ENCODE measurements at regions not wholly inside any gene's neighbourhood (a gene's known extent, or its start where the extent isn't known, plus 50 kb on each side); places are given as distances from the start of the nearest gene placed in this dataset.

DNA sequence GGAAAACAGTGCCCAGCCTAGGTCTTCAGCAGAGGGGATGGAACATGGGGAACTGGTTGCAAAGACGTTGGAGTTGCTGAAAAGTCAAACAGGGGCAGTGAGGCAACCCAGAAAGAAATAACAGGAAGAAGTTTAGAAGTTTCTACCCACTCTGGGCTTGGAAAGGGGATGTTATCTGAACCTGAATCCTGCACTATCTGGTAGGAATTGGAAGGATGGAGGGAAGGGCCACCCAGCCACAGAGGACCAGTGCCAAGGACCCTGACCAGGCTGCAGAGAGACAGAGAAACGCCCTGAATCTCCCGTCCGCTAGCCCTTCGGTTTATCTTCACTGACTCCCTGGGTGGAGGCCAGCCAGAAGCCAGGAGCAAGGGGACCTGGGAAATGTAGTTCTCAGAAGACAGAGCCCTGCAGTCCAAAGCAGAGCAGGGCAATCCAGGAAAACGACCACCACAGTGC is 217.3 kb upstream of the RREB1 start:
- H3K4me3 Mint-ChIP-seq, result no peak overlapping the region
- no peak overlapping the region for H3K27ac Mint-ChIP-seq
- no peaks in the 10 kb centered on the region for H3K36me3 Mint-ChIP-seq (ENCODE audit: low read depth)
- no peaks in the 10 kb centered on the region for H3K27me3 Mint-ChIP-seq (ENCODE audit: low read depth)
- intact Hi-C loops (cut with micrococcal nuclease), result no loop called here
- no peaks in the 10 kb centered on the region for H3K9me3 Mint-ChIP-seq
- CTCF ChIA-PET, result interaction anchor here (0.6 kb wide), 1 partner anchor 109 kb away, joined by 3 read pairs; no protein-coding TSS in a partner anchor
- DNase-seq, result no peak
- peaks cover 13% of the 10 kb centered on the region for H3K4me1 Mint-ChIP-seq (ENCODE audit: low read depth)

DNA sequence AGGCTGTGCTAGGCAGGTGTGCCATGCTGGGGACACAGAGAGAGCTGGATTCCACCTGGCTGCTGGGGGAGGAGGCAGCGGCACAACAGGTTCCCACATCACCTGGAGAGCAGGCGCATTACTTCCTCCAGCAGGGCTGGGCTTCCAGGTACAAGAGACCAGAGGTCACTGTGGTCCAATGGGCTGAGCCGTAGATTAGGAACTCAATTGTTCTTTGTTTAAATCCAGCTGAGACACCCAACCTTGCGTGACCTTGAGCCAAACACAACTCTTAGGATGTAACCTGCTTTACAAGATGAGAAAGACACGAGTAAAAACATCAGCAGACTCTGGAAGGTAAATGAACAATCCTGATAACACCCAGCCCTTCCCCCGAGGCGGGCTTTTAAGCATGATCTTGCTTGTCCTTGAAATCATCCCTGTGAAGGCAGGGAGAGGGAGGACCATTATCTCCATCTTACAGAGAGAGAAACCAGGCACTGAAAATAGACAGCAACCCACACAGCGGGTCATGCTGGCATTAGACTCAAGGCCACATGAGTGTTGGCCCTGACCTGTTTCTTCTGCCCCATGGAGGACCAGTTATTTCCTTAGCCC is 216.5 kb upstream of the RREB1 start:
- no peak for DNase-seq
- H3K27ac Mint-ChIP-seq, result no peak overlapping the region
- no peaks in the 10 kb centered on the region for H3K9me3 Mint-ChIP-seq

DNA sequence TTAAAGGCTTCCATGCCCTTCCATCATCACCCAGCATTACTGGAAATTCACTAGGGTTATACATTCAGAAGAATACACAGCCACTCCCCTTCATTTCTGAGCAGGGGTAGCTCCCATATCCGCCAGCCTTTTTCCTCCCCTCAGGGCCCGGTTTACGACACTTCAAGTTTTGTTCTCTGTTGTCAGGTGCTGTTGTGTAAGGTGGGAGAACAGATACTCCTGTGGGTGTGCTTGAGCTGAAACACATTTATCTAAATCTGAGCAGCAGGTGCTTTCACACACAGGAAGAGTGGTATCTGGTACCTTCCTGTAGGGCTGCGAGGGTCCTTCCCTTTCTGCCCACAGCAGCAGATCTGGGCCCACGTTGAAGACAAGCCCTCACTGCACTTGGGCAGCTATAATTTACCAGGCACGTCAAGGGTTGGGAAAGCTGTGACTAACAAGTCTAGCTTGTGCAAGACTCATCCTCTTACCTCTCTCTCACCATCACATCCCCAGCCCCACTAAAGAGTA is 215.8 kb upstream of the RREB1 start:
- Mint-ChIP-seq H3K36me3 (ENCODE audit: low read depth) (no peaks in the 10 kb centered on the region), H3K4me1 (ENCODE audit: low read depth) (peaks cover 13% of the 10 kb centered on the region), H3K27me3 (ENCODE audit: low read depth) (no peaks in the 10 kb centered on the region), H3K4me3 (no peak overlapping the region), H3K27ac (no peak overlapping the region), H3K9me3 (no peaks in the 10 kb centered on the region)
- intact Hi-C loops (cut with micrococcal nuclease), result no loop called here
- peak; percentile 17 for DNase-seq
- CTCF ChIA-PET, result interaction anchor here (0.6 kb wide), 1 partner anchor 9 kb away, joined by 3 read pairs; no protein-coding TSS in a partner anchor

More for the DNA sequence above, 216.5 kb upstream of the RREB1 start:
- intact Hi-C loops (cut with micrococcal nuclease), result no loop called here
- H3K4me1 Mint-ChIP-seq (ENCODE audit: low read depth), result peaks cover 13% of the 10 kb centered on the region
- H3K36me3 Mint-ChIP-seq (ENCODE audit: low read depth), result no peaks in the 10 kb centered on the region
- CTCF ChIA-PET, result interaction anchor here (0.6 kb wide), 1 partner anchor 108 kb away, joined by 3 read pairs; no protein-coding TSS in a partner anchor
- H3K4me3 Mint-ChIP-seq, result no peak overlapping the region
- no peaks in the 10 kb centered on the region for H3K27me3 Mint-ChIP-seq (ENCODE audit: low read depth)

DNA sequence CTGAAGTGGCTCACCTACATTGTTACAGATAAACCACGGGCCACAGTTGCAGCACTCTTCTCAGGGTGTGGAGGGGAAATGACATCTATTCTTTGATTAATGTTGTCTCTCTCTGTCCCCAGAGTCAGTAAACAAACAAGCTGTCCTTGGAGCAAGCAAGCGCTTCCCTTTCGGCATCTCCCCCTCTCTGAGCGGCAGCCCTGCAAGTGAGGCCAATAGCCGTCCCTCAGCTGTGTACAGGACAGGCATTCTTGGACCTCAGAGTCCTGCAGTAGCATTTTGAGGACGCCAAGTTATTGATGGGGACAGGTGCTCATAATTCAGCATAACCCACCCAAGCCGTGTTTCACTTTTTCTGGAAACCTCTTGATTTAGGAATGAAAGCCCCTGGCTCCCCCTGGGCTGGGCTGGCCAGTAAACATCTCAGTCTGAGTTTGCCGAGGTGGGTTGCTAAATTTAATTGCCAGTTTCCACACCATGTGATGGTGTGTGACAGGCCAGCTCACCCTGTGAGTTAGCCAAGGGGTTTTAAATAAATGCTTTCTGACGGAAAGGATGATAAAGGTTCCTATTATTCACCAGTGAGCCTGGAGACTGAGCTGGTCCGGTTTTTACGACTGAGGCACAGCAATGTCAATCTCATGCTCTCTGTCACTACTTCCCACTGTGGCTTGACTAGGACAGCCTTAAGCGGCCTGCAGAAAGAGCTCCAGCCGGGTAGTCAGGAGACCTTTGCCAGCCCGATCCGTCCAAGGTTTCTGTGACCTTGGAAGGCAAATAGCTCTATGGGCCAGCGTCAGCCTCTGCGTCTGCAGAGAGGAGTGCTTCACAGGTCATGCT is 214.8 kb upstream of the RREB1 start:
- intact Hi-C loops (cut with micrococcal nuclease), result no loop called here
- Mint-ChIP-seq H3K4me3 (no peak overlapping the region), H3K4me1 (ENCODE audit: low read depth) (peaks cover 13% of the 10 kb centered on the region), H3K9me3 (no peaks in the 10 kb centered on the region), H3K27ac (no peak overlapping the region), H3K27me3 (ENCODE audit: low read depth) (no peaks in the 10 kb centered on the region), H3K36me3 (ENCODE audit: low read depth) (no peaks in the 10 kb centered on the region)
- DNase-seq, result no peak
- CTCF ChIA-PET, result interaction anchor here (0.6 to 1.2 kb wide), 2 partner anchors 8 to 12 kb away, joined by 3 read pairs; no protein-coding TSS in a partner anchor

DNA sequence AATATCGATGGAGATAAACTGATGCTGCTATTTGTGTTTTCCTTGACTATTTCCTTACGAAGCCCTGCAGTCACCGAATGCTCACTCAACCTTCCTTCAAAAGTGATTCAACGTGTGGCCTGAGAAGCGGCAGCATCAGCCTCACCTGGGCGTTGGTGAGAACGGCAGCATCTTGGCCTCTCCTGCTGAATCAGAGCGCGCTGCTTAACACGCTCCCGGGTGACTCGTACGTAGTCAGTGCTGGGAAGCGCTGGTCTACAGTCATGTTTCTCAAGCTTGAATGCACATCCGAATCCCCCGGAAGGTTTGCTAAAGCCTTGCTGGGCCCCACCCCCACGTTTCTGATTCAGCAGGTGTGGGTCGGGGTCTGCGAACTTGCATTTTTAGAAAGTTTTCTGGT is 214.1 kb upstream of the RREB1 start:
- H3K27me3 Mint-ChIP-seq (ENCODE audit: low read depth), result no peaks in the 10 kb centered on the region
- CTCF ChIA-PET, result interaction anchor here (0.5 to 1.2 kb wide), 2 partner anchors 11 to 212 kb away, joined by 3 read pairs; no protein-coding TSS in a partner anchor
- intact Hi-C loops (cut with micrococcal nuclease), result no loop called here
- DNase-seq, result no peak
- H3K9me3 Mint-ChIP-seq, result no peaks in the 10 kb centered on the region
- H3K4me3 Mint-ChIP-seq, result no peak overlapping the region
- no peaks in the 10 kb centered on the region for H3K36me3 Mint-ChIP-seq (ENCODE audit: low read depth)
- no peak overlapping the region for H3K27ac Mint-ChIP-seq
- H3K4me1 Mint-ChIP-seq (ENCODE audit: low read depth), result peaks cover 13% of the 10 kb centered on the region

DNA sequence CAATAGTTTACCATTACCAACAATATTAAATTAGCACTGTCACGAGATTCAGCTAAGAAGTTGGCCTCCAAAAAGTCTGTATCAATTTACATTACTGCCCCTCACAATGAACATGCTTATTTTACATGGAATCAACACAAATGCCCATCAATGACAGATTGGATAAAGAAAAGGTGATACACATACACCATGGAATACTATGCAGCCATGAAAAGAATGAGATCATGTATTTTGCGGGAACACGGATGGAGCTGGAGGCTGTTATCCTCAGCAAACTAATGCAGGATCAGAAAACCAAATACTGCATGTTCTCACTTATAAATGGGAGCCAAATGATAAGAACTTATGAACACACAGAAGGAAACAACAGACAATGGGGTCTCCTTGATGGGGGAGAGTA is 211.8 kb upstream of the RREB1 start:
- H3K27me3 Mint-ChIP-seq (ENCODE audit: low read depth), result no peaks in the 10 kb centered on the region
- intact Hi-C loops (cut with micrococcal nuclease), result no loop called here

DNA sequence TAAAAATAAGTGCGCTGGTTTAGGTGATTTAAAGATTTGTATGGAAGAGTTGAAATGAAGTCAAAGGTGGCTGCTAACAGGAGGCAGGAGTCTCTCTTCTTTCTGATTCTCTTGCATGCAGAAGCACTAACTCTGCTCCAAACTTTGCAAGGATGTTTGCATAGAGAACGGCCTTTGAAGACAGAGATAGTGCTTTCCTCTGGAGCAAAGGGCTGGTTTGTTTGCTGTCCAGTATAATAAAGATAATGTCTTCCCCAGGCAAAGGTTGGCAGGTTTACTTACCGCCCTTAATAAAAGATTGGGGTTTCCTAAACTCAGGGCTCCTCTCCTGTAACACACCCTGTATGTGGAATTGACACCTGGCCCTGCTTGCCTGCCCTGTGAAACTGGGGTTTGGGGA is 210.6 kb upstream of the RREB1 start:
- peaks cover 3% of the 10 kb centered on the region for H3K4me1 Mint-ChIP-seq (ENCODE audit: low read depth)
- no peaks in the 10 kb centered on the region for H3K36me3 Mint-ChIP-seq (ENCODE audit: low read depth)
- H3K27ac Mint-ChIP-seq, result no peak overlapping the region
- intact Hi-C loops (cut with micrococcal nuclease), result no loop called here
- no peak overlapping the region for H3K4me3 Mint-ChIP-seq
- no peaks in the 10 kb centered on the region for H3K9me3 Mint-ChIP-seq
- H3K27me3 Mint-ChIP-seq (ENCODE audit: low read depth), result no peaks in the 10 kb centered on the region
- DNase-seq, result no peak
- CTCF ChIA-PET, result interaction anchor here (0.6 kb wide), 1 partner anchor 11 kb away, joined by 3 read pairs; no protein-coding TSS in a partner anchor

More for the DNA sequence above, 211.8 kb upstream of the RREB1 start:
- Mint-ChIP-seq H3K4me3 (no peak overlapping the region), H3K9me3 (no peaks in the 10 kb centered on the region), H3K36me3 (ENCODE audit: low read depth) (no peaks in the 10 kb centered on the region), H3K4me1 (ENCODE audit: low read depth) (peaks cover 13% of the 10 kb centered on the region), H3K27ac (no peak overlapping the region)
- DNase-seq, result no peak
- CTCF ChIA-PET, result no interaction called here

DNA sequence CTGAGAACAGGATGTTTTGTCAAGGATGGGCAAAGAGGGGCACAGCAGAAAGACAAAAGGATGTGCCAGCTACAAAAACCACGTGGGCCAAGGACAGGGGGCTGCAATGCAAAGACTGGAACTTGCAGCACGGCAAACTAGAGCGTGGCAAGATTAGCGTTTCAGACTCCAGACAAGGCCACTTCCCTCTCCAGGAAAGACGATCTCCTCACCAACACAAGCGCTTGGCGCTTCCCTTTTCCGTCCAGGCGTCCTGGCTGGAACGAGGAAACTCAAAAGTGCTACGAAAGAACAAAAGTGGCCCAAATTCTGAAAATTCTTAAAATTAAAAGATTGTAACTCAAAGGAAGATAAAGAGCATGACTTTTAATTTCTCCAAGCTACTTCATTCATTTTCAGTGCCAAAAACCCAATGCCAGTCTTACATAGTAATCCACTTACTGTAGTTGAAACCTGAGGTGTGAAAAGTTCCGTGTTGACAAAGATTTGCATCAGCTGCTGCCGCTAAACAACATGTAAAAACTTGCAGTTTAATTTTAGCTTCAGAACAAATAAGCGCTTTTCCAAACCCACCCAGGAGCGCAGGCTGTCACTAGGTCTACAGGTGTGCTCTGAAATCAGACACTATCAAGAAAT is 207.1 kb upstream of the RREB1 start:
- no peak for DNase-seq
- Mint-ChIP-seq H3K36me3 (ENCODE audit: low read depth) (no peaks in the 10 kb centered on the region), H3K27ac (no peak overlapping the region), H3K27me3 (ENCODE audit: low read depth) (peaks cover 6% of the 10 kb centered on the region), H3K9me3 (no peaks in the 10 kb centered on the region), H3K4me1 (ENCODE audit: low read depth) (no peaks in the 10 kb centered on the region), H3K4me3 (no peak overlapping the region)
- intact Hi-C loops (cut with micrococcal nuclease), result no loop called here
- CTCF ChIA-PET, result interaction anchor here (0.6 kb wide), 1 partner anchor 8 kb away, joined by 3 read pairs; no protein-coding TSS in a partner anchor

DNA sequence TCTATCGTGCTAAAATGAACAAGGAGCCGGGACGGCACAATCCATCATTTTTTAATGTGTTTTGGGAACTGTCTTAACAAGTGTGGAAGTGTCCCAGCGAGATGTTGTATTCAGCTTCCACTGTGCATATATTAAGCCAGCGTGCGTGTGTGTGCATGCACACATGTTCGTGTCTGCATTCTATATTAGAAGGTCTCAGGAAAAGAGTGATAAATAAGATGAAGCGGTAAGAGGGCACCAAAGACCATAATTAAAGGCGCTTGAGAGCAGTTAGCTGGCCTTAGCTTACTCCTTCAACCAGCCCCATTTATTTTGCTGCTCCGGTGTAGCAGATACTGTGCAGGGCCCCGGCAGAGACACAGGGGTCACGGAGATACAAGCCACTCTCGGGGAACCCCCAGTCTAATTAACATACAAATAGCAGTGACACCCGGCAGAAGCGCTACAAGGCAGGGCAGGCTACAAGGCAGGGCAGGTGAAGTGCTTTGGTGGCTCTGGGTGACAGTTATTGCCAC is 206.5 kb upstream of the RREB1 start:
- DNase-seq, result no peak
- H3K27ac Mint-ChIP-seq, result no peak overlapping the region
- intact Hi-C loops (cut with micrococcal nuclease), result no loop called here
- H3K4me3 Mint-ChIP-seq, result no peak overlapping the region
- CTCF ChIA-PET, result interaction anchor here (0.6 kb wide), 1 partner anchor 9 kb away, joined by 3 read pairs; no protein-coding TSS in a partner anchor
- H3K27me3 Mint-ChIP-seq (ENCODE audit: low read depth), result peaks cover 9% of the 10 kb centered on the region
- no peaks in the 10 kb centered on the region for H3K36me3 Mint-ChIP-seq (ENCODE audit: low read depth)
- no peaks in the 10 kb centered on the region for H3K4me1 Mint-ChIP-seq (ENCODE audit: low read depth)
- no peaks in the 10 kb centered on the region for H3K9me3 Mint-ChIP-seq

DNA sequence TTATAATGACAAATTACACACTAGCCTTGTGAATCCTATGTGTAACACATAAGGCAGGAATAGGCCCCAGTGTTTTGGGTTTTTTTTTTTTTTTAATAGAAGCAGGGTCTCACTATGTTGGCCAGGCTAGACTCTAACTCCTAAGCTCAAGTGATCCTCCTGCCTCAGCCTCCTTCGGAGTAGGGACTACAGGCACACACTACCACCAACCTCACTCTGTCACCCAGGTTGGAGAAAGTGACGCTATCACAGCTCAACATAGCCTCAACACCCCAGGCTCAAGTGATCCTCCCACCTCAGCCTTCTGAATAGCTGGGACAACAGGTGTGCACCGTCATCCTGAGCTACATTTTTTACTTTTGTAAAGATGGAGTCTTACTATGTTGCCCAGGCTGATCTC is 205.8 kb upstream of the RREB1 start:
- CTCF ChIA-PET, result no interaction called here

DNA sequence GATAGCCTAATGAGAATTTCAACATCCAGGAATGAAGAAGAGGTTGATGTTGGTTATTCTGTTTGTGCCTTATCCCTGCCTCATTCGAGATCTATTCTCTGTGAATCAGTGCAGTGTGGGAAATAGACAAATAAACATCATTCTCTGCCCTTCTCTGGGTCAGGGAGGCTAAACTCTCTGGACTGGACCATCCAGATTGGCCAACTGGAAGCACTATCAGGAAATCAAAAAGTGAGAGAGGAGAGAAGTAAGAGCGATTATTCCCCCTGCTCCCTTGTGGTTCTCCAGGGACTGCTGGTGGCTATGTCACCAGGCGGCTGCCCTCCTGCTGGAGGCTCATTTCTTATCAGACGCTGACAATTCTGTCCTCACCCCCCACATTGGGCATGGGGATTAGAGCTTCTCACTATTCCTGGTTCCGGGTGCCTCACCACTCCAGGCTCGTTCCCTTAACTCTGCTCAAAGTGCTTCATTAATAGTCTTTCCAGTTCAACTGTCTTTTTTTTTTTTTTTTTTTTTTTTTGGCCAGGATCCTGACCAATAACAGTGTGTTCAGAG is 201.7 kb upstream of the RREB1 start:
- CTCF ChIA-PET, result interaction anchor here (0.6 kb wide), 2 partner anchors 62 to 210 kb away, joined by 3 to 4 read pairs; no protein-coding TSS in a partner anchor
- no peak for DNase-seq
- no peaks in the 10 kb centered on the region for H3K4me1 Mint-ChIP-seq (ENCODE audit: low read depth)
- H3K36me3 Mint-ChIP-seq (ENCODE audit: low read depth), result no peaks in the 10 kb centered on the region
- H3K9me3 Mint-ChIP-seq, result no peaks in the 10 kb centered on the region
- no peak overlapping the region for H3K27ac Mint-ChIP-seq
- intact Hi-C loops (cut with micrococcal nuclease), result no loop called here
- peaks cover 19% of the 10 kb centered on the region for H3K27me3 Mint-ChIP-seq (ENCODE audit: low read depth)
- H3K4me3 Mint-ChIP-seq, result no peak overlapping the region

More for the DNA sequence above, 205.8 kb upstream of the RREB1 start:
- H3K4me1 Mint-ChIP-seq (ENCODE audit: low read depth), result no peaks in the 10 kb centered on the region
- no peak overlapping the region for H3K27ac Mint-ChIP-seq
- peaks cover 11% of the 10 kb centered on the region for H3K27me3 Mint-ChIP-seq (ENCODE audit: low read depth)
- no peak for DNase-seq
- intact Hi-C loops (cut with micrococcal nuclease), result no loop called here
- H3K9me3 Mint-ChIP-seq, result no peaks in the 10 kb centered on the region
- no peaks in the 10 kb centered on the region for H3K36me3 Mint-ChIP-seq (ENCODE audit: low read depth)
- H3K4me3 Mint-ChIP-seq, result no peak overlapping the region
